GM23338 (cell line): ENCODE measurements at regions not wholly inside any gene's neighbourhood (a gene's known extent, or its start where the extent isn't known, plus 50 kb on each side); places are given as distances from the start of the nearest gene placed in this dataset.

Source experiments
- ATAC-seq: fragments of 200-7000 bp; cut with Tn5 transposase; 3 replicates; pipeline ENCODE4 v1.9.1; 2020
- DNase-seq: peaks from one replicate; pipeline ENCODE4 v3.0.0-alpha.2; 2015; ENCODE audit warnings: low spot score
- H2AFZ ChIP-seq: fragments of 200-600 bp; sonication (generic); 2 replicates; pipeline ENCODE4 v1.8.0; 2016; ENCODE audit warnings: antibody characterized with exemption, mild to moderate bottlenecking, moderate library complexity
- H3F3A ChIP-seq: fragments of 200-600 bp; sonication (generic); replicated peaks from 2 replicates; pipeline ENCODE4 v1.8.0; 2017; ENCODE audit warnings: antibody characterized with exemption, mixed run types, low read depth
- H3K27ac ChIP-seq: fragments of 200-600 bp; sonication (generic); 2 replicates; pipeline ENCODE4 v1.6.1; 2016; ENCODE audit warnings: low read depth
- H3K27me3 ChIP-seq: fragments of 200-600 bp; sonication (generic); 2 replicates; pipeline ENCODE4 v1.8.0; 2016; ENCODE audit warnings: mild to moderate bottlenecking, mixed run types, moderate library complexity; ENCODE audit not compliant: insufficient read depth
- H3K36me3 ChIP-seq: fragments of 200-600 bp; sonication (generic); 2 replicates; pipeline ENCODE4 v1.8.0; 2016; ENCODE audit warnings: mild to moderate bottlenecking; ENCODE audit not compliant: insufficient read depth
- H3K4me1 ChIP-seq: fragments of 200-600 bp; sonication (generic); 2 replicates; pipeline ENCODE4 v1.8.0; 2016; ENCODE audit warnings: mild to moderate bottlenecking, moderate library complexity; ENCODE audit not compliant: insufficient read depth
- H3K4me2 ChIP-seq: fragments of 200-600 bp; sonication (generic); 2 replicates; pipeline ENCODE4 v1.7.1; 2017; ENCODE audit warnings: mixed run types
- H3K4me3 ChIP-seq: fragments of 200-600 bp; sonication (generic); 2 replicates; pipeline ENCODE4 v1.6.1; 2016; ENCODE audit warnings: mixed run types
- H3K79me2 ChIP-seq: fragments of 200-600 bp; sonication (generic); replicated peaks from 2 replicates; pipeline ENCODE4 v1.8.0; 2017; ENCODE audit warnings: mild to moderate bottlenecking; ENCODE audit not compliant: insufficient read depth
- H3K9me2 ChIP-seq: fragments of 200-600 bp; sonication (generic); 2 replicates; pipeline ENCODE4 v1.8.0; 2017; ENCODE audit not compliant: insufficient read depth
- H4K20me1 ChIP-seq: fragments of 200-600 bp; sonication (generic); replicated peaks from 2 replicates; pipeline ENCODE4 v1.8.0; 2017; ENCODE audit warnings: mild to moderate bottlenecking; ENCODE audit not compliant: insufficient read depth
- H3K27ac Mint-ChIP-seq: 2 replicates; pipeline ENCODE4 v1.8.0; 2020; ENCODE audit warnings: inconsistent platforms, mild to moderate bottlenecking, moderate library complexity, mixed read lengths
- H3K27me3 Mint-ChIP-seq: 3 replicates; pipeline ENCODE4 v1.8.0; 2022; ENCODE audit warnings: low read depth, mild to moderate bottlenecking, moderate library complexity, mixed read lengths, inconsistent platforms; ENCODE audit not compliant: insufficient read depth, poor library complexity
- H3K36me3 Mint-ChIP-seq: 3 replicates; pipeline ENCODE4 v1.8.0; 2021; ENCODE audit warnings: low read depth, mild to moderate bottlenecking, inconsistent platforms, moderate library complexity, mixed read lengths
- H3K4me1 Mint-ChIP-seq: 3 replicates; pipeline ENCODE4 v1.8.0; 2020; ENCODE audit warnings: mild to moderate bottlenecking, inconsistent platforms, mixed read lengths
- H3K4me3 Mint-ChIP-seq: 3 replicates; pipeline ENCODE4 v1.8.0; 2021; ENCODE audit warnings: moderate library complexity, mild to moderate bottlenecking, inconsistent platforms, mixed read lengths
- H3K9me3 Mint-ChIP-seq: 3 replicates; pipeline ENCODE4 v1.8.0; 2020; ENCODE audit warnings: moderate library complexity, mild to moderate bottlenecking, inconsistent platforms, mixed read lengths
- CREB1 ChIP-seq: fragments of 250-450 bp; sonication (Bioruptor Pico); IDR thresholded peaks from 2 replicates; pipeline ENCODE4 v1.5.0; 2020; ENCODE audit warnings: low read depth, mild to moderate bottlenecking, moderate library complexity
- CTCF ChIP-seq, 2 experiments: fragments of 200-600 bp in 1 of 2; sonication (generic) in 1 of 2; conservative IDR thresholded peaks; 2 replicates each; pipeline versions ENCODE4 v1.5.1 to v1.6.1; 2016 to 2017; ENCODE audit warnings: antibody characterized with exemption in 2 of 2, low read depth in 2 of 2, mild to moderate bottlenecking in 2 of 2, moderate library complexity in 1 of 2
- EZH2 ChIP-seq: fragments of 200-600 bp; sonication (generic); IDR thresholded peaks from one replicate; pipeline ENCODE4 v1.8.0; 2017; ENCODE audit warnings: antibody characterized with exemption, mild to moderate bottlenecking, low read depth; ENCODE audit not compliant: unreplicated experiment
- EZH2phosphoT487 ChIP-seq: fragments of 200-600 bp; sonication (generic); IDR thresholded peaks from one replicate; pipeline ENCODE4 v1.8.1; 2018; ENCODE audit warnings: antibody characterized with exemption; ENCODE audit not compliant: unreplicated experiment
- JUNB ChIP-seq: IDR thresholded peaks from one replicate; pipeline ENCODE4 v1.6.1; 2016; ENCODE audit warnings: antibody characterized with exemption; ENCODE audit not compliant: unreplicated experiment
- NANOG ChIP-seq: IDR thresholded peaks from 2 replicates; pipeline ENCODE4 v1.6.1; 2016; ENCODE audit warnings: antibody characterized with exemption, borderline replicate concordance
- POLR2AphosphoS5 ChIP-seq: IDR thresholded peaks from 2 replicates; pipeline ENCODE4 v1.6.1; 2016; ENCODE audit warnings: antibody characterized with exemption, low read depth
- REST ChIP-seq: IDR thresholded peaks from one replicate; pipeline ENCODE4 v1.6.1; 2018; ENCODE audit warnings: antibody characterized with exemption; ENCODE audit not compliant: unreplicated experiment
- STAT1 ChIP-seq: IDR thresholded peaks from one replicate; pipeline ENCODE4 v1.6.1; 2016; ENCODE audit warnings: antibody characterized with exemption; ENCODE audit not compliant: unreplicated experiment
- ZNF114 ChIP-seq: fragments of 250-450 bp; sonication (Bioruptor Pico); IDR thresholded peaks from 2 replicates; pipeline ENCODE4 v1.5.0; 2020; ENCODE audit warnings: mild to moderate bottlenecking, moderate library complexity
- ZNF331 ChIP-seq: fragments of 250-450 bp; sonication (Bioruptor Pico); IDR thresholded peaks from 2 replicates; pipeline ENCODE4 v1.5.0; 2020; ENCODE audit warnings: low read depth, mild to moderate bottlenecking, moderate library complexity
- ZNF462 ChIP-seq: fragments of 250-450 bp; sonication (Bioruptor Pico); IDR thresholded peaks from 2 replicates; pipeline ENCODE4 v1.5.0; 2020; ENCODE audit warnings: mild to moderate bottlenecking, moderate library complexity
- TF ChIP-seq, protein P1 (sequence below): IDR thresholded peaks from 2 replicates; pipeline ENCODE4 v1.6.1; 2016; ENCODE audit warnings: antibody characterized with exemption

GRCh38 chr15:45759936-45760335 is 125.1 kb downstream of the SQOR start:
- TF ChIP-seq POLR2AphosphoS5 (no peak), EZH2phosphoT487 (no peak), CTCF (conservative IDR thresholded peaks at IDR 0.05; ENCODE audit: low read depth in 2 of 2) (no peak), JUNB (no peak), ZNF462 (CRISPR knock-in tag) (no peak), EZH2 (no peak), REST (no peak), CREB1 (CRISPR knock-in tag) (no peak), ZNF114 (CRISPR knock-in tag) (no peak), STAT1 (no peak), ZNF331 (CRISPR knock-in tag) (no peak), NANOG (no peak)
- TF ChIP-seq, protein P1, sequence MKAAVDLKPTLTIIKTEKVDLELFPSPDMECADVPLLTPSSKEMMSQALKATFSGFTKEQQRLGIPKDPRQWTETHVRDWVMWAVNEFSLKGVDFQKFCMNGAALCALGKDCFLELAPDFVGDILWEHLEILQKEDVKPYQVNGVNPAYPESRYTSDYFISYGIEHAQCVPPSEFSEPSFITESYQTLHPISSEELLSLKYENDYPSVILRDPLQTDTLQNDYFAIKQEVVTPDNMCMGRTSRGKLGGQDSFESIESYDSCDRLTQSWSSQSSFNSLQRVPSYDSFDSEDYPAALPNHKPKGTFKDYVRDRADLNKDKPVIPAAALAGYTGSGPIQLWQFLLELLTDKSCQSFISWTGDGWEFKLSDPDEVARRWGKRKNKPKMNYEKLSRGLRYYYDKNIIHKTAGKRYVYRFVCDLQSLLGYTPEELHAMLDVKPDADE, result no peak
- Mint-ChIP-seq H3K36me3 (peaks cover 6% of the 10 kb centered on the region; the same call in 1 of the 3 replicates), H3K9me3 (peaks cover 90% of the 10 kb centered on the region), H3K4me1 (peaks cover 7% of the 10 kb centered on the region; the same call in 1 of the 3 replicates), H3K4me3 (no peak overlapping the region), H3K27ac (no peak overlapping the region), H3K27me3 (peaks cover 6% of the 10 kb centered on the region)
- Histone ChIP-seq H3K9me2 (peaks cover 2% of the 10 kb centered on the region; the same call in 1 of the 2 replicates), H3K27ac (no peak overlapping the region), H3K4me3 (no peak overlapping the region), H3K27me3 (no peaks in the 10 kb centered on the region), H2AFZ (no peak overlapping the region), H3K36me3 (no peaks in the 10 kb centered on the region), H3K4me2 (no peak overlapping the region), H3K4me1 (no peaks in the 10 kb centered on the region), H4K20me1 (no peaks in the 10 kb centered on the region), H3K79me2 (no peaks in the 10 kb centered on the region), H3F3A (no peaks in the 10 kb centered on the region)
- DNase-seq (no peak), ATAC-seq (no peak)
